RWPE2 (cell line): ENCODE measurements at regions not wholly inside any gene's neighbourhood (a gene's known extent, or its start where the extent isn't known, plus 50 kb on each side); places are given as distances from the start of the nearest gene placed in this dataset.

ENCODE experiments used
- ATAC-seq: fragments of 200-7000 bp; cut with Tn5 transposase; 3 replicates; pipeline ENCODE4 v1.9.1; 2021; ENCODE audit warnings: low read depth
- DNase-seq: peaks from one replicate; pipeline ENCODE4 v3.0.0-alpha.2; 2020; ENCODE audit warnings: low spot score
- H3K27ac ChIP-seq: fragments of 450-650 bp; 2 replicates; pipeline ENCODE4 v1.5.1; 2017; ENCODE audit warnings: mild to moderate bottlenecking; ENCODE audit not compliant: poor library complexity, severe bottlenecking
- H3K27me3 ChIP-seq: fragments of 250-450 bp; sonication (Bioruptor Pico); 2 replicates; pipeline ENCODE4 v1.5.1; 2021; ENCODE audit warnings: mild to moderate bottlenecking, moderate library complexity; ENCODE audit not compliant: insufficient read depth, poor library complexity, severe bottlenecking
- H3K36me3 ChIP-seq: fragments of 250-450 bp; sonication (Bioruptor Pico); 2 replicates; pipeline ENCODE4 v1.5.1; 2020; ENCODE audit warnings: low read depth, mild to moderate bottlenecking, moderate library complexity
- H3K4me1 ChIP-seq: fragments of 250-450 bp; sonication (Bioruptor Pico); 2 replicates; pipeline ENCODE4 v1.5.1; 2021; ENCODE audit warnings: mild to moderate bottlenecking, moderate library complexity; ENCODE audit not compliant: insufficient read depth, poor library complexity, severe bottlenecking
- H3K4me3 ChIP-seq: fragments of 250-450 bp; sonication (Bioruptor Pico); 2 replicates; pipeline ENCODE4 v1.5.1; 2021; ENCODE audit warnings: mild to moderate bottlenecking, moderate library complexity; ENCODE audit not compliant: severe bottlenecking
- H3K9me3 ChIP-seq: fragments of 250-450 bp; sonication (Bioruptor Pico); 2 replicates; pipeline ENCODE4 v1.5.1; 2021; ENCODE audit warnings: mild to moderate bottlenecking, moderate library complexity; ENCODE audit not compliant: severe bottlenecking
- CTCF ChIP-seq: fragments of 450-650 bp; IDR thresholded peaks from one replicate; pipeline ENCODE4 v1.5.1; 2017; ENCODE audit warnings: mild to moderate bottlenecking, moderate library complexity; ENCODE audit not compliant: poor library complexity, severe bottlenecking

- no peaks in the 10 kb centered on the region for H3K27me3 ChIP-seq
- H3K9me3 ChIP-seq: no peaks in the 10 kb centered on the region
- peak overlapping the region; percentile 29 for H3K27ac ChIP-seq
- no peaks in the 10 kb centered on the region for H3K36me3 ChIP-seq
- DNase-seq: peak; percentile 82
- peak; percentile 98 for TF ChIP-seq CTCF
- H3K4me1 ChIP-seq: peaks cover 4% of the 10 kb centered on the region
- H3K4me3 ChIP-seq: peak overlapping the region; percentile 31
- peak; percentile 90 for ATAC-seq
These were observed 155.8 kb upstream of the IRX4 start for GRCh38 chr5:2038321-2039179.

- no peak overlapping the region for H3K27ac ChIP-seq
- H3K9me3 ChIP-seq: no peaks in the 10 kb centered on the region
- TF ChIP-seq CTCF: no peak
- H3K36me3 ChIP-seq: no peaks in the 10 kb centered on the region
- ATAC-seq (no peak), DNase-seq (no peak)
- H3K4me1 ChIP-seq: peaks cover 4% of the 10 kb centered on the region
- peaks cover 5% of the 10 kb centered on the region for H3K27me3 ChIP-seq
- H3K4me3 ChIP-seq: no peak overlapping the region
These were observed 154.2 kb upstream of the IRX4 start for GRCh38 chr5:2036885-2037284.

DNA sequence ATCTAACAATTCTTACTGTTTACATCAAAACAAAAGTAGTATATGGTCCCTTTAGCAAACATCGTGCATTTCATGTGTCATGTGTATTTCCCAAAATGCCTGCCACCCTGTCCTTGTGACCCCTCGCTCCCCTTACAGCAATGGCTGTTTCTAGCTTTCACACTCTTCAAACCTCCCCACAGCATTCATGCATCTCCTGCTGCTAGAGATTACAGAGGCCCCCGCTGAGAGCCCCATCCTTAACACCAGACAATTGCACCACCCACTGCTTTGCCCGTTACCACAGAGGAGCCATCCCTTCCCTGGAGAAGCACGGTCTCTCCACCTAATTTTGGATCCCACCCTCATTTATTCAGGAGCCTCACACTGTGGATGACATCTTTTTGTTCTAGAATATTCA, 149.7 kb upstream of the IRX4 start:
- Histone ChIP-seq H3K4me1 (no peaks in the 10 kb centered on the region), H3K27me3 (peaks cover 5% of the 10 kb centered on the region), H3K4me3 (no peak overlapping the region), H3K27ac (no peak overlapping the region), H3K9me3 (no peaks in the 10 kb centered on the region), H3K36me3 (no peaks in the 10 kb centered on the region)
- ATAC-seq: no peak
- DNase-seq: no peak
- TF ChIP-seq CTCF: no peak

DNA sequence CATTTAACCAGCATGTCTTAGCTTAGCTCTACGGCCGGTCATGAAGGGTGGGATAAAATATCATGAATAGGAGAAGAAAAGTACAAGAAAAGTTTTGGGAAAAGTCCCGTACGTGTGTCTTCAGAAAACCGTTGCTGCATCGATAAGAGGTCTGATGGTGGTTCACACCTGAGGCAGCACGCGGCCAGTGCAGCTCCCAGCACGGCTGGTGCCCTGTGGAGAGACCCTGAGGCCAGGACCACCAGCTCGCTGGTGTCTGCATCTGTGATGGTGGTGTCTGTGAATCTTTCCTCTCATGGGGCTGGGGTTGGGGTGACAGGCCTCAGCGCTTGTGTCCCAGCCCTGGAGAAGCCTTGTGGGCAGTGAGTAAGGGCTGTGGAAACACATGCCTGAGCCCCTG, 148.9 kb upstream of the IRX4 start:
- no peak overlapping the region for H3K27ac ChIP-seq
- TF ChIP-seq CTCF: no peak
- ATAC-seq: no peak
- no peaks in the 10 kb centered on the region for H3K4me1 ChIP-seq
- no peak for DNase-seq
- H3K4me3 ChIP-seq: no peak overlapping the region
- peaks cover 5% of the 10 kb centered on the region for H3K27me3 ChIP-seq
- no peaks in the 10 kb centered on the region for H3K36me3 ChIP-seq
- no peaks in the 10 kb centered on the region for H3K9me3 ChIP-seq

DNA sequence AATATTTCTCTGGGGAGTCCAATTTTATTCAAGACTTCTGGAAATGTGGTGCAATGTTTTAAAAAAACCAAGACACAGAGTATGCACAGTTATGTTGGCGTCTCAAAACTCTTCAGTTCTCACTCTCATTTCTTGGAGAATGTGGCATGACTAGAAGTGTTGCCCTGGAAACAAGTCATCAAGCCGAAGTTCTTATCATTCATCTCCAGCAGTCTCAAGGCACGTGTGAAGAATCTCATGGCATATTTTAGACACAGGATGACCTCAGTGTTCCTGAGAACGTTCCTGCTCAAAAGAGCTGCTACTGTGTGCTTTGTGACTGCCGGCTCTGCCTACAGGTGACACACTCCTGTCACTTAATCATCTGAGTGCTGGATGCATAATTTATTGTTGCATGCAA, 147.4 kb upstream of the IRX4 start:
- H3K9me3 ChIP-seq: no peaks in the 10 kb centered on the region
- no peaks in the 10 kb centered on the region for H3K36me3 ChIP-seq
- H3K27me3 ChIP-seq: peaks cover 5% of the 10 kb centered on the region
- ATAC-seq: no peak
- TF ChIP-seq CTCF: no peak
- DNase-seq: no peak
- no peak overlapping the region for H3K27ac ChIP-seq
- H3K4me3 ChIP-seq: no peak overlapping the region
- no peaks in the 10 kb centered on the region for H3K4me1 ChIP-seq
